ENCODE measurements at regions not wholly inside any gene's neighbourhood (a gene's known extent, or its start where the extent isn't known, plus 50 kb on each side); places are given as distances from the start of the nearest gene placed in this dataset.
"Not testable (repeated sequence)": the region's sequence is repeated elsewhere in the genome, so short reads cannot be mapped to it uniquely, and the experiment has no call there.

- no peak for DNase-seq
These were observed 54.7 kb upstream of the NRIP1 start for GRCh38 chr21:15119486-15119885.

GRCh38 chr21:15121097-15121654, 56.4 kb upstream of the NRIP1 start:
- DNase-seq = no peak

GRCh38 chr21:15121655-15122120, 56.9 kb upstream of the NRIP1 start:
- DNase-seq = peak; percentile 30

- DNase-seq = no peak
These were observed 57.4 kb upstream of the NRIP1 start for GRCh38 chr21:15122241-15122640.

- no peak for DNase-seq
These were observed 59.9 kb upstream of the NRIP1 start for GRCh38 chr21:15124731-15125130.

- DNase-seq = no peak
These were observed 62.1 kb upstream of the NRIP1 start for GRCh38 chr21:15126948-15127347.

- no peak for DNase-seq
These were observed 62.6 kb upstream of the NRIP1 start for GRCh38 chr21:15127437-15127836.

GRCh38 chr21:15128267-15128666, 63.5 kb upstream of the NRIP1 start:
- DNase-seq = no peak

- DNase-seq = not testable (repeated sequence)
These were observed 63.9 kb upstream of the NRIP1 start for GRCh38 chr21:15128714-15129113.

- DNase-seq = no peak
These were observed 65.5 kb upstream of the NRIP1 start for GRCh38 chr21:15130326-15130725.

GRCh38 chr21:15130751-15131150, 66.0 kb upstream of the NRIP1 start:
- DNase-seq = no peak

GRCh38 chr21:15132781-15133180, 68.0 kb upstream of the NRIP1 start:
- no peak for DNase-seq

- no peak for DNase-seq
These were observed 70.1 kb upstream of the NRIP1 start for GRCh38 chr21:15134701-15135470.

GRCh38 chr21:15135867-15136629, 71.2 kb upstream of the NRIP1 start:
- no peak for DNase-seq

- DNase-seq = peak; percentile 18
These were observed 73.7 kb upstream of the NRIP1 start for GRCh38 chr21:15138490-15138889.

- no peak for DNase-seq
These were observed 75.1 kb upstream of the NRIP1 start for GRCh38 chr21:15139898-15140297.

GRCh38 chr21:15140321-15141019, 75.7 kb upstream of the NRIP1 start:
- DNase-seq = no peak

GRCh38 chr21:15141261-15141970, 76.6 kb upstream of the NRIP1 start:
- peak; percentile 46 for DNase-seq

- DNase-seq = no peak
These were observed 79.2 kb upstream of the NRIP1 start for GRCh38 chr21:15144026-15144425.

- DNase-seq = no peak
These were observed 83.6 kb upstream of the NRIP1 start for GRCh38 chr21:15148437-15148836.

GRCh38 chr21:15149600-15150224, 84.9 kb upstream of the NRIP1 start:
- DNase-seq = no peak
